Activated CD4-positive, alpha-beta T cell treated with anti-CD3 and anti-CD28 coated beads, Interleukin-2, amount 50 U/mL, for 24 hours (primary cell): ENCODE measurements at regions not wholly inside any gene's neighbourhood (a gene's known extent, or its start where the extent isn't known, plus 50 kb on each side); places are given as distances from the start of the nearest gene placed in this dataset.
"Not testable (repeated sequence)": the region's sequence is repeated elsewhere in the genome, so short reads cannot be mapped to it uniquely, and the experiment has no call there.

Source experiments
- DNase-seq, 2 donors: peaks; one replicate each; pipeline ENCODE4 v3.0.0-alpha.2; 2020; ENCODE audit warnings: low read depth in 1 of 2, low spot score in 1 of 2

GRCh38 chr2:2901384-2902345, 476.0 kb downstream of the EIPR1 start:
- DNase-seq = no peak

DNA sequence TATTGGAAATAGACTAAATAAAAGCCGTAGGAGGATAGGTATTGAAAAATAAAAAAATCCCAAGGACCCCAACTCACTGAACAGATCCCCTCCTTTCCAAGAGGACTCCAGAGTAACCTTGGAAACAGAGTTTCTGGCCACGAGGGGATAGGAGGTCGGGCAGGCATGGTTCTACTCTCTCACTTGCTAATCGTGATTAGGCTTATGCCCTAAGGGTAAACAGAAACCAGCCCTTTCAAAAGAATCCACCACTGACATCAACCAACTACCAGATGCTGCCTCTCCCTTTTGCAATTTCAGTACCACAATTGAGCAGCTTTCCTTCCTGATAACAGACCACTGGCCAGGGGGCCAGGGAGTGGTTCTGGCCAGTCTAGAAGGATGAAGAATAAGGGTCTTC, 477.8 kb downstream of the EIPR1 start:
- DNase-seq = no peak

- no peak for DNase-seq
Observed at GRCh38 chr2:2898744-2899143, 478.9 kb downstream of the EIPR1 start.

- no peak for DNase-seq
Observed at GRCh38 chr2:2896643-2897042, 481.0 kb downstream of the EIPR1 start.

- DNase-seq = no peak
Observed at GRCh38 chr2:2896011-2896410, 481.6 kb downstream of the EIPR1 start.

DNA sequence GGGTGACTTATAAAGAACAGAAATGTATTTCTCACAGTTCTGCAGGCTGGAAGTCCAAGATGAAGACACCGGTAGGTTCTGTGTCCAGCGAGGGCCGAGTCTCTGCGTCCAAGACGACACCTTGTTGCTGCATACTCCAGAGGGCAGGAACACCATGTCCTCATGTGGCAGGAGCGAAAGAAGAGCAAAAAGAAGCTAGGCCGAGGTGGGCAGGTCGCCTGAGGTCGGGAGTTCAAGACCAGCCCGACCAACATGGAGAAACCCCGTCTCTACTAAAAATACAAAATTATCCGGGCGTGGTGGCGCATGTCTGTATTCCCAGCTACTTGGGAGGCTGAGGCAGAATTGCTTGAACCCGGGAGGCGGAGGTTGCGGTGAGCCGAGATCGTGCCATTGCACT, 483.6 kb downstream of the EIPR1 start:
- DNase-seq = not testable (repeated sequence)

DNA sequence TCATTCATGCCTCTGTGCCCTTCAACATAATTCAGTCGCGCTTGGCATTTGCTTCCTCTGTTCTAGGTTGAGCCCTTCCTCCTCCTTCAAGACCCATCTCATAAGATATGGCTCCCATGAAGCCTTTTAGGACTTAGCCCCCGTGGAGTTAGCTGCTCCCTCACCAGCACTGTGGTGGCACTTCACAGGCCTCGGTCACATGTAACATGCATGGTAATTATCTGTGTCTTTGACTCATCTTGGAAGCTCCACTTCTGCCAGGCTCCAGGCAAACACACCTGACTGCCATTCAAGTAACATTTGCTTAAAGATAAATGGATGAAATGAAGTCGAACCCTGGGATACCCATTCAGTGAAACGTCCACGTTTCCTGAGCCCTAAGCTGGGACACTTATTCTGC, 484.7 kb downstream of the EIPR1 start:
- DNase-seq = no peak

DNA sequence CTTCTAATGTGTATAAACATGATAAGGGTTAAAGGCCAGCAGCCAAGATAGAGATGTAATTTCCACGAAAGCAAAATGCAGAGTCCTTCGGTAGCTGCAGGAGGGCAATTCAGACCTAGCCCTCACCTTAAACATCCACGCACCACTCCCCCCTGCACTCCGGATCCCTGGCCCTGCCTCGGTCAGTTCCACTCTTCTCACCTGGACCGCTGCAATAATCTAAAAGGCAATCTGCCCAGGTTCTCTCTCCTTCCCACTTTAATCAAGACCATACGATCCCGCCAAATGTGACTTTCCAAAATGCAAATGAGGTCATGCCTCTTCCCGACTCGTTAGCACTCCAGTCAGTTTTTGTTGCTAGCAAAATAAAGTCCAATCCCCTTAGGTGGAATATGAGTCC, 485.2 kb downstream of the EIPR1 start:
- DNase-seq = no peak

- no peak for DNase-seq
Observed at GRCh38 chr2:2890901-2891300, 486.7 kb downstream of the EIPR1 start.

- no peak for DNase-seq
Observed at GRCh38 chr2:2890246-2890645, 487.4 kb downstream of the EIPR1 start.

- DNase-seq = no peak
Observed at GRCh38 chr2:2889646-2890045, 488.0 kb downstream of the EIPR1 start.

GRCh38 chr2:2889141-2889540, 488.5 kb downstream of the EIPR1 start:
- no peak for DNase-seq

DNA sequence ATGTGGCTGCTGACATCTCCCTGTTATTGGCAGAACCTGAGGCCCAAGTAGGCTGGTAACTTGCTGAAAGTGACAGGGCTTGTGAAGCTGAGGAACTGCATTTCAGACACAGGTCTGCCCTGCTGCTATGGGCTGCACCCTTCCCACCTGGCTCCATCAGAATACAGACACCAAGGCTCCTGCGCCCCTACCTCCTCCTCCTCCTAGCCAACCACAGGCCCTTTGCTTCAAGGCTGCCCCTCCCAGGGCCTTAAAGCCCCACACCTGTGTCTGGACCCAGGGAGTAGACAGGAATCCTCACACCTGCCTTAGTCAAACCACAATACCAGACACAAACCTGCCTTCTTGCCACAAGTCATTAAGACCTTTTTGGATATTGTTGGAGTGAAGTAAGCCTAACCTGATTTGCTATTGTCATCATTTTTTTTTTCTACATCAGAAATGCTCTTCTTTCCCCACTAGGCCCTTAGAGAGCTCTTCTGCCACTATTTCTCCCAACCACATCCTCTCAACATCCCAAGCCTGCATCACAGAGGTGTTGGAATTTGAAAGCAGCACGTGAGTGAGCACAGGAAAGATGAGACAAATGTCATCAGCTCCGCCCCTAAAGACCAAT, 489.7 kb downstream of the EIPR1 start:
- DNase-seq = no peak

GRCh38 chr2:2886922-2887321, 490.7 kb downstream of the EIPR1 start:
- no peak for DNase-seq

DNA sequence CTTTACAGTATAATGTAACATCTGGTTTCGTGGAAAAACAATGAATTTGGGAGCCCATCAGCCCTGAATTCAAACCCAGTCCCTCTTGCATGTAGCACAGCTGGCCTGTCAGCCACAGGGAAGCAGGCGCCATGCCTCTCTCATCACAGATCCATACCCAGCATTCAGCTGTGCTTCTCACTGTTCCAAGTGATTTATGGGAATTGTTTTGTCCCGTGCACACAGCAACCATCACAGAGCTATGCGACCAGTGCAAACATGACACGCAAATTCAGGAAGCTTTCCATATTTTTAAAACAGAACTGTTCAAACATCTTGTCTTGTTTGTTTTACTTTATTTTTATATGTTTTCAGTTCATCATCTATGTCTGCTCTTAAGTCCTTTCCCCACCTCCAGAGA, 496.1 kb downstream of the EIPR1 start:
- DNase-seq = no peak

GRCh38 chr2:2880938-2881337, 496.7 kb downstream of the EIPR1 start:
- DNase-seq = no peak

- DNase-seq = no peak
Observed at GRCh38 chr2:2879781-2880180, 497.8 kb downstream of the EIPR1 start.

DNA sequence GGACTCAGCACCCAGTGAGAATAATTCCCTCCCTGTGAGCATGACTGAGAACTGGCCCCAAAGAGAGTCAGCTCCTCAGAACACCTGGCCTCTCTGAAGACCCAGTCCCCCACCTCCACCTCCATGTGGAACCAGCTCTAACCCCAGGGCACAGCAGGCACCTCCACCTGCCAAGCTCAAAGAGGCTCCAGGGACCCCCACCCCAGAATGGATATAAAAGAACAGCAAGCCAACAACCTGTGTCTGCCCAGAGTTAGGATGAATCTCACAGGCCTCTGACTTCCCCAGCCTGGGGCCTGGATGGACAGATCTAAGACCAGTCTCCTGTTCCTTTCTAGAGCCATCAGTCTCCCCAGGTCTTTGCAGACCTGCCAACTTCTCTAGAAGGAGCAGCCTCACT, 498.5 kb downstream of the EIPR1 start:
- DNase-seq = no peak

DNA sequence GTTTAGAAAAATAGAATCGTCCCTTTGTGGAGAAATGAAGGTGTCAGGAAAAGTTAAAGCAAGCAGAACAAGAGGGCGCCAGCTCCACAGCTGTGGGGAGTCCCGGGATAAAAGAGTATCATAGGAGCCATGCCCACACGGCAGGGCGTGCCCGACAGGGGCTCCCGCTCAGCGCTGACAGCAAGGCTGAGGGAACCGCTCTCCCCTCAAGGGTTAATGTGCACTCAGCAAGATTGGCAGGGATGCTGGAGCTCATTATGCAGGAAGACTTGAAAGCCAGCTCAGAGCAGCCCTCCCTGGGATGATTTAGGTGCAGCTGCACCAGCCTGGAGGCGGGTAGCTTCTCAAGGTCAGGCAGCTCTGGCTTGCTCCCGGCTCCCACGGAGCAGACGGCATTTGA, 500.2 kb downstream of the EIPR1 start:
- DNase-seq = no peak

DNA sequence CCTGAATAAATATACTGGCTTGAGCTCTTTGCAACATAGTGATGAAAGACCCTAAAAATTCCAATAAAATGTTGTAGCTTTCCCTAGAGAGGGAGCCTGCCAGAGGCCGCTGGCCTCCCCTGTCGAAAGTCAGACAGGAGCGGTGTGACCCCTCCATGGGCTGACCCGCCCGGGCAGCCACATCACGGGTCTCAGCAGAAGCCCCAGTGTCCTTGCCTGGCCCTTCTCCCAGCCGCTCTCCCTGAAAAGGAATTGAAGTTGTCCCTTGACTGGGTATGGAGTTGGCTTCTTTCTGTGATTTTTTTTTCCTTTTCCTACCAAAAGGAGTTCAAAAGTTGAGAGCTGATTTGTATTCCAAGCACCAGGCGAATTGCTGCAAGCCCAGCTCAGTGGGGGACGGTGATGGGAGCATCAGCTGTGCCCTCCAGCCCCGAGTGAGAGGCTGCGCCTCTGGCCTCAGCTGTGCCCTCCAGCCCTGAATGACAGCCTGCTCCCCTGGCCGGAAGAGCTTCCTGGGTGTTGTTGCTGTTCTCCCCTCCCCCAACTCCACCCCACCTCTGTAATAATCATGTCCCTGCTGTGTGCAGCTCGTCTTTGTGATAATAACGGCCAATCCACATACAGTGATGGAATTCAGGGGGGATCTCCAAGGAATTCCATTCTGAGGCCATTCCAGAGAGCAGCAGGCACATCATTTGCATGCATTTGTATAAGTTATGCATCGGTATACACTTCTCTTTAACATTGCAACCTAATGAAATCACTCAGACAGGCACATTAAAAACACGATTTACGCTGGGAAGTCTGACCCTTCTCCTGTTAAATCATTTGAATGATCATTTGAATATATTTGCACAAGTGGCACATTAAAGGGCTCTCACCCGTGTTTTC, 501.0 kb downstream of the EIPR1 start:
- no peak for DNase-seq

- no peak for DNase-seq
Observed at GRCh38 chr2:2875831-2876230, 501.8 kb downstream of the EIPR1 start.

DNA sequence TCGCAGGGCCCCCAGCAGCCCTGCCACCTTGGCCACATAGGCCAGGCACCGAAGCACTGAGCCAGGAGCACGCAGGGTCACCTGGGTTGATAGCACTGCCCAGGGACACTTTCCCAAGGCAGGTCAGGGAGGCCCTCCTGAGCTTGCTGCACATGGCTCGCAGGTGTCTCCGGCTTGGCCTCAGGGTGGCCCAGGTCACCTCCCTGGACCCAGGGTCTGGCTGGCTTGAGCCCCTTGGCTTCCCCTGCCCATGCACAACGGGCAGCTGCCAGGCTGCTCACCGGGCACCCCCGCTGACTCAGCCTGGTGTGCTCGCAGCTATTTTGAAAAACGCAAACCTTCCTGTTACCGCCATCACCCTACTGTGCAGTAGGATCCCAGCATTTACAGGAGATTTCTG, 502.3 kb downstream of the EIPR1 start:
- DNase-seq = no peak
